A549 (cell line): ENCODE measurements at regions not wholly inside any gene's neighbourhood (a gene's known extent, or its start where the extent isn't known, plus 50 kb on each side); places are given as distances from the start of the nearest gene placed in this dataset.

Source experiments
- ATAC-seq, 2 experiments: fragments of 200-7000 bp in 1 of 2; fragments of >200 bp in 1 of 2; cut with Nextera tagmentation in 1 of 2; cut with Tn5 transposase in 1 of 2; 3 replicates each; pipeline versions ENCODE4 v1.8.0 to v1.9.1; 2018 to 2020; ENCODE audit warnings: mild to moderate bottlenecking in 1 of 2, moderate library complexity in 1 of 2
- CTCF ChIA-PET: fragments of 300-600 bp; sonication (Branson Sonifier 250); formaldehyde crosslinking; extraction: SDS; loops from one replicate; lab custom pipeline; 2021; ENCODE audit warnings: antibody characterized with exemption, inconsistent platforms; lab: Yijun Ruan, JAX
- POLR2A ChIA-PET: fragments of 350-600 bp; formaldehyde crosslinking; extraction: SDS; loops from one replicate; lab custom pipeline; 2021; ENCODE audit warnings: antibody characterized with exemption, inconsistent platforms; lab: Yijun Ruan, JAX
- DNase-seq, 2 experiments: peaks; one replicate each; pipeline versions ENCODE4 v3.0.0 to v3.0.0-alpha.2; 2011 to 2016; ENCODE audit warnings: low read depth in 1 of 2, low spot score in 1 of 2
- FAIRE-seq: peaks from 2 replicates; lab custom pipeline; 2011; peaks lifted over from hg19 to GRCh38; lab: Jason Lieb, UNC
- H3K27ac ChIP-seq, 2 experiments: fragments of >200 bp; sonication (Bioruptor Twin); formaldehyde crosslinking; 3 replicates each; pipeline ENCODE4 v1.5.1; 2016 to 2017
- H3K4me1 ChIP-seq: fragments of >200 bp; sonication (Bioruptor Twin); formaldehyde crosslinking; 3 replicates; pipeline ENCODE4 v1.6.1; 2016
- H3K4me2 ChIP-seq: fragments of >200 bp; sonication (Bioruptor Twin); formaldehyde crosslinking; 3 replicates; pipeline ENCODE4 v1.6.1; 2016
- H3K4me3 ChIP-seq: fragments of >200 bp; sonication (Bioruptor Twin); formaldehyde crosslinking; 3 replicates; pipeline ENCODE4 v1.5.1; 2016
- H3K9me3 ChIP-seq: fragments of >200 bp; sonication (Bioruptor Twin); formaldehyde crosslinking; 3 replicates; pipeline ENCODE4 v1.6.1; 2016
- BHLHE40 ChIP-seq: IDR thresholded peaks from 2 replicates; pipeline ENCODE4 v1.6.1; 2012; ENCODE audit warnings: low read depth, low read length, inconsistent platforms
- CBX8 ChIP-seq: fragments of 200-600 bp; sonication (generic); IDR thresholded peaks from 2 replicates; pipeline ENCODE4 v1.6.1; 2016
- CHD4 ChIP-seq: fragments of 200-600 bp; sonication (generic); IDR thresholded peaks from 2 replicates; pipeline ENCODE4 v1.6.1; 2016; ENCODE audit warnings: antibody characterized with exemption, mild to moderate bottlenecking, borderline replicate concordance
- EP300 ChIP-seq, 2 experiments: fragments of >200 bp; sonication (Bioruptor Twin); formaldehyde crosslinking; IDR thresholded peaks; 2 replicates in 1 of 2; 3 replicates in 1 of 2; pipeline ENCODE4 v1.6.1; 2016 to 2017
- FOSB ChIP-seq: fragments of 250-450 bp; sonication (Bioruptor Pico); IDR thresholded peaks from 2 replicates; pipeline ENCODE4 v1.5.0; 2020; ENCODE audit warnings: mild to moderate bottlenecking, moderate library complexity
- FOXS1 ChIP-seq: fragments of 250-450 bp; sonication (Bioruptor Pico); IDR thresholded peaks from 2 replicates; pipeline ENCODE4 v1.5.0; 2020; ENCODE audit warnings: mild to moderate bottlenecking, moderate library complexity
- GATA3 ChIP-seq: IDR thresholded peaks from 2 replicates; pipeline ENCODE4 v1.6.1; 2012; ENCODE audit warnings: borderline replicate concordance
- HDAC2 ChIP-seq: fragments of 200-600 bp; sonication (generic); IDR thresholded peaks from 2 replicates; pipeline ENCODE4 v1.6.1; 2016
- HEYL ChIP-seq: fragments of 250-450 bp; sonication (Bioruptor Pico); IDR thresholded peaks from 2 replicates; pipeline ENCODE4 v1.8.0; 2021; ENCODE audit warnings: mild to moderate bottlenecking, moderate library complexity
- HOXB13 ChIP-seq: fragments of 250-450 bp; sonication (Bioruptor Pico); IDR thresholded peaks from 2 replicates; pipeline ENCODE4 v1.5.0; 2020; ENCODE audit warnings: low read depth, mild to moderate bottlenecking, moderate library complexity
- JUNB ChIP-seq: fragments of >200 bp; sonication (Bioruptor Twin); formaldehyde crosslinking; IDR thresholded peaks from 2 replicates; pipeline ENCODE4 v1.6.1; 2016
- KDM1A ChIP-seq: fragments of 200-600 bp; sonication (generic); IDR thresholded peaks from 2 replicates; pipeline ENCODE4 v1.6.1; 2016; ENCODE audit warnings: low read depth, mild to moderate bottlenecking
- KDM5A ChIP-seq: fragments of 200-600 bp; sonication (generic); IDR thresholded peaks from 2 replicates; pipeline ENCODE4 v1.6.1; 2016; ENCODE audit warnings: antibody characterized with exemption, mild to moderate bottlenecking
- MAFK ChIP-seq: fragments of 450-650 bp; IDR thresholded peaks from 2 replicates; pipeline ENCODE4 v1.6.1; 2014; ENCODE audit not compliant: partially characterized antibody
- MAZ ChIP-seq: fragments of 150-350 bp; IDR thresholded peaks from 2 replicates; pipeline ENCODE4 v1.6.1; 2014; ENCODE audit warnings: antibody characterized with exemption, low read depth, low read length, borderline replicate concordance
- NFE2L2 ChIP-seq: fragments of 150-350 bp; conservative IDR thresholded peaks from 2 replicates; pipeline ENCODE4 v1.6.1; 2014; ENCODE audit warnings: low read length
- NPAS2 ChIP-seq: fragments of 250-450 bp; sonication (Bioruptor Pico); IDR thresholded peaks from 2 replicates; pipeline ENCODE4 v1.8.0; 2022; ENCODE audit warnings: mild to moderate bottlenecking, moderate library complexity, borderline replicate concordance
- POLR2AphosphoS2 ChIP-seq: conservative IDR thresholded peaks from 2 replicates; pipeline ENCODE4 v1.6.1; 2012; ENCODE audit warnings: low read length, improper control_type of control experiment, inconsistent platforms
- RARB ChIP-seq: fragments of 250-450 bp; sonication (Bioruptor Pico); IDR thresholded peaks from 2 replicates; pipeline ENCODE4 v1.8.0; 2021; ENCODE audit warnings: mild to moderate bottlenecking, moderate library complexity
- RCOR1 ChIP-seq: fragments of 150-350 bp; IDR thresholded peaks from 2 replicates; pipeline ENCODE4 v1.6.1; 2014; ENCODE audit warnings: antibody characterized with exemption, low read length, low read depth
- RFX5 ChIP-seq: fragments of 450-650 bp; IDR thresholded peaks from 2 replicates; pipeline ENCODE4 v1.7.1; 2014; ENCODE audit warnings: antibody characterized with exemption, mild to moderate bottlenecking, moderate library complexity
- TFCP2L1 ChIP-seq: fragments of 250-450 bp; sonication (Bioruptor Pico); IDR thresholded peaks from 2 replicates; pipeline ENCODE4 v1.5.0; 2021; ENCODE audit warnings: mild to moderate bottlenecking
- TP53 ChIP-seq: fragments of 250-450 bp; sonication (Bioruptor Pico); IDR thresholded peaks from 2 replicates; pipeline ENCODE4 v1.5.0; 2021; ENCODE audit warnings: mild to moderate bottlenecking, moderate library complexity
- ZFP36 ChIP-seq: fragments of 450-650 bp; IDR thresholded peaks from 2 replicates; pipeline ENCODE4 v1.6.1; 2014; ENCODE audit warnings: borderline replicate concordance; ENCODE audit not compliant: partially characterized antibody
- ZNF302 ChIP-seq: fragments of 250-450 bp; sonication (Bioruptor Pico); IDR thresholded peaks from 2 replicates; pipeline ENCODE4 v1.9.0; 2021; ENCODE audit warnings: inconsistent platforms, mild to moderate bottlenecking, moderate library complexity
- WGBS: methylation state at CpG from one replicate; pipeline ENCODE4 v1.1.6; 2017; ENCODE audit errors: missing lambda C conversion rate; 5-methylcytosine and 5-hydroxymethylcytosine counted together
- TF ChIP-seq, protein P1 (sequence below): IDR thresholded peaks from 2 replicates; pipeline ENCODE4 v1.6.1; 2012
- TF ChIP-seq, protein P2 (sequence below): fragments of >200 bp; sonication (Bioruptor Twin); formaldehyde crosslinking; IDR thresholded peaks from 3 replicates; pipeline ENCODE4 v1.6.1; 2016
- TF ChIP-seq, protein P3 (sequence below): fragments of 250-450 bp; sonication (Bioruptor Pico); IDR thresholded peaks from 2 replicates; pipeline ENCODE4 v1.5.0; 2020; ENCODE audit warnings: low read depth, mild to moderate bottlenecking, moderate library complexity
- TF ChIP-seq, protein P4 (sequence below): IDR thresholded peaks from 2 replicates; pipeline ENCODE4 v1.6.1; 2012; ENCODE audit warnings: low read depth, borderline replicate concordance
- TF ChIP-seq, protein P5 (sequence below): fragments of 450-650 bp; IDR thresholded peaks from 2 replicates; pipeline ENCODE4 v1.6.1; 2014; ENCODE audit warnings: antibody characterized with exemption
- TF ChIP-seq, protein P6 (sequence below): fragments of >200 bp; sonication (Bioruptor Twin); formaldehyde crosslinking; IDR thresholded peaks from 2 replicates; pipeline ENCODE4 v1.6.1; 2016

DNA sequence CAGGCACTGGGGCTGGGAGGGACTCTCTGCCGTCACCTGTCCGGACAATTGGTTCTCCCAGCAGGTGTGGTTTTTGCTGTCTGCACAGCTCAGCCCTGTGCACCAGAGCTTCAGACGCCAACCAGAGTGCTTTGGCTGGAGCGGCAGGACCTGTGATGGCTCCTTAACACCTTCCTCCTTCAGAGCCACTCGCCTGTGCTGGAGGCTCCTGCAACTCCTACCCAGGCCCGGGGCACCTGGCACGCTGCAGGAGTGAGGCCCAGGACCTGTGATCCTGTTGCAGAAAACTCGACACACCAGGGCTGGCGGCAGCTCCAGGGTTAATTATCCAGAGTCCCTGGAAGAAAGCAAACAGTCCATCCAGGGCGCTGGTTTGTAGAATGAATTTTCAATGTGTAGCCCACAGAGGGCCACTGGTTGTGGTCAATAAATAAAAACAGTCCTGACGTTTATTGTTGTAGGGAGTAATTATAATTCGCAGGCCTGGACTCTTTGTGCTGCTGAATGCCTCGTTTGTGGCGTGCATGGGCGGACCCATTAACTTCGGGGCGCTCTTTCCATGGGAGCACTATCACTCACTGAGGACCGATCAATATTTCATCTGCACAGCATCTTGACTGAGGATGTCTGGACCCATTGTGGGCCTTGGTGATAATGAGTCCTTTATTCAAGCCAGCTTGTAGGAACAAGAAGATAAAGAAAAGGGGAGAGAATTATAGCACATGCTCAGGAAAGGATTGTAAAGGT lies 339.7 kb upstream of the IRX4 start:
- CTCF ChIA-PET: interaction anchor here (3.2 kb wide), 1 partner anchor 15 kb away, joined by 9 read pairs; no protein-coding TSS in a partner anchor
- TF ChIP-seq CHD4 (no peak), TFCP2L1 (no peak), TP53 (no peak), HDAC2 (no peak), ZFP36 (no peak), RARB (CRISPR knock-in tag) (no peak), POLR2AphosphoS2 (no peak), CBX8 (no peak), RFX5 (no peak), HEYL (CRISPR knock-in tag) (no peak), EP300 (IDR thresholded peaks at IDR 0.05) (no peak), BHLHE40 (no peak), FOSB (CRISPR knock-in tag) (no peak), KDM5A (no peak)
- TF ChIP-seq, protein P1, sequence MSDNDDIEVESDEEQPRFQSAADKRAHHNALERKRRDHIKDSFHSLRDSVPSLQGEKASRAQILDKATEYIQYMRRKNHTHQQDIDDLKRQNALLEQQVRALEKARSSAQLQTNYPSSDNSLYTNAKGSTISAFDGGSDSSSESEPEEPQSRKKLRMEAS: no peak
- TF ChIP-seq, protein P2, sequence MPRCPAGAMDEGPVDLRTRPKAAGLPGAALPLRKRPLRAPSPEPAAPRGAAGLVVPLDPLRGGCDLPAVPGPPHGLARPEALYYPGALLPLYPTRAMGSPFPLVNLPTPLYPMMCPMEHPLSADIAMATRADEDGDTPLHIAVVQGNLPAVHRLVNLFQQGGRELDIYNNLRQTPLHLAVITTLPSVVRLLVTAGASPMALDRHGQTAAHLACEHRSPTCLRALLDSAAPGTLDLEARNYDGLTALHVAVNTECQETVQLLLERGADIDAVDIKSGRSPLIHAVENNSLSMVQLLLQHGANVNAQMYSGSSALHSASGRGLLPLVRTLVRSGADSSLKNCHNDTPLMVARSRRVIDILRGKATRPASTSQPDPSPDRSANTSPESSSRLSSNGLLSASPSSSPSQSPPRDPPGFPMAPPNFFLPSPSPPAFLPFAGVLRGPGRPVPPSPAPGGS: no peak
- TF ChIP-seq, protein P3, sequence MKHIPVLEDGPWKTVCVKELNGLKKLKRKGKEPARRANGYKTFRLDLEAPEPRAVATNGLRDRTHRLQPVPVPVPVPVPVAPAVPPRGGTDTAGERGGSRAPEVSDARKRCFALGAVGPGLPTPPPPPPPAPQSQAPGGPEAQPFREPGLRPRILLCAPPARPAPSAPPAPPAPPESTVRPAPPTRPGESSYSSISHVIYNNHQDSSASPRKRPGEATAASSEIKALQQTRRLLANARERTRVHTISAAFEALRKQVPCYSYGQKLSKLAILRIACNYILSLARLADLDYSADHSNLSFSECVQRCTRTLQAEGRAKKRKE (CRISPR knock-in tag): no peak
- TF ChIP-seq, all 56 proteins: peak for 0
- Histone ChIP-seq H3K4me2 (no peak overlapping the region), H3K4me1 (no peaks in the 10 kb centered on the region), H3K9me3 (no peaks in the 10 kb centered on the region), H3K27ac (no peak overlapping the region), H3K4me3 (no peak overlapping the region)
- DNase-seq: no peak
- POLR2A ChIA-PET: no interaction called here
- no peak for FAIRE-seq
- WGBS: 39% methylated on average over 14 of the region's 18 CpGs
- ATAC-seq: no peak

DNA sequence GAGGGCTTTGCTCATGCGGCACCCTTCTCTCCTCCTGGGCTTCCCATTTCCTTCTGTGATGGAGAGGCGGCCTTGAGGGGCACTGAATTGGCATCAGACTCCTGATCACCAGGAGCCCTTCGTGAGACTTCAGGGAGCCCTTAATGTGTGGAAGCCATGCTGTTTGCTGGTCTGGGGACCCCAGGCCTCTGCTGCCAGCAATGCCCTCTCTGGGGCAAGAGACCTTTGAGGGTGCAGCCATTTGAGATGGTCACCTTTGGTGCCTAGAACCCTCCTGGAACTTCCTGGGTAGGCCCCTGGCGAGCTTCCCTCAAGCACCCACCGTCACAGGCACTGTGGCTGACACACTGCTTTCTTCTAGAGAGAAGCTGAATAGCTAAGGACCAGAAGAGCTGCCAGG lies 338.7 kb upstream of the IRX4 start:
- CTCF ChIA-PET: interaction anchor here (1.0 to 3.2 kb wide), 2 partner anchors 10 to 14 kb away, joined by 3 to 9 read pairs; no protein-coding TSS in a partner anchor
- TF ChIP-seq RFX5: no peak
- no peak for TF ChIP-seq RCOR1
- no peak for TF ChIP-seq JUNB
- no peak for TF ChIP-seq GATA3
- TF ChIP-seq ZNF302 (CRISPR knock-in tag): no peak
- TF ChIP-seq RARB (CRISPR knock-in tag): no peak
- WGBS: 6% methylated on average over 2 of the region's 5 CpGs
- no peaks in the 10 kb centered on the region for H3K4me1 ChIP-seq
- no peak for ATAC-seq
- POLR2A ChIA-PET: no interaction called here
- H3K4me3 ChIP-seq: no peak overlapping the region
- FAIRE-seq: no peak
- no peak overlapping the region for H3K27ac ChIP-seq
- no peak for DNase-seq
- H3K4me2 ChIP-seq: no peak overlapping the region
- H3K9me3 ChIP-seq: no peaks in the 10 kb centered on the region

DNA sequence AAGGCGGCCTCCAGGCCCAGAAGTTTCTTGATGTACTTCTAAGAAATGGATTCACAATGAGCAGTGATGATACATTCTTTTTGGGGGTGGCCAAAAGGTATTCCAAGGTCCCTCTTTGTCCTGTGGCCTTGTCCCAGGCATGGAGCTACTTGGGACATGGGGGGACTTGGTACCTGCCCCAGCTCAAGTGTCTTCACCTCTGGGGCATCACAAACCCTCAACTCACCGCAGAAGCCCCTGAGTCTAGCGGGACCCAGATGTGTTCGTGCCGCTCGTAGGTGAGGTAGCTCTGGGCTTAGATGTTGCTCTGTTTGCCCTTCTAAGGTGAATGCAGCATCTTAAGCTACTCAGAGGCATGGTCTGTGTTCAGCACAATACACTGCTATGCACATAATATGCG lies 338.0 kb upstream of the IRX4 start:
- whole genome bisulfite sequencing: 28% methylated on average over 7 of the region's 7 CpGs
- H3K4me2 ChIP-seq: no peak overlapping the region
- DNase-seq (no peak), ATAC-seq (no peak), FAIRE-seq (no peak)
- TF ChIP-seq, protein P4, sequence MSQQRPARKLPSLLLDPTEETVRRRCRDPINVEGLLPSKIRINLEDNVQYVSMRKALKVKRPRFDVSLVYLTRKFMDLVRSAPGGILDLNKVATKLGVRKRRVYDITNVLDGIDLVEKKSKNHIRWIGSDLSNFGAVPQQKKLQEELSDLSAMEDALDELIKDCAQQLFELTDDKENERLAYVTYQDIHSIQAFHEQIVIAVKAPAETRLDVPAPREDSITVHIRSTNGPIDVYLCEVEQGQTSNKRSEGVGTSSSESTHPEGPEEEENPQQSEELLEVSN: no peak
- no peak for TF ChIP-seq CBX8
- TF ChIP-seq MAFK: no peak
- TF ChIP-seq FOXS1 (CRISPR knock-in tag): no peak
- no peak for TF ChIP-seq NFE2L2
- TF ChIP-seq, protein P5, sequence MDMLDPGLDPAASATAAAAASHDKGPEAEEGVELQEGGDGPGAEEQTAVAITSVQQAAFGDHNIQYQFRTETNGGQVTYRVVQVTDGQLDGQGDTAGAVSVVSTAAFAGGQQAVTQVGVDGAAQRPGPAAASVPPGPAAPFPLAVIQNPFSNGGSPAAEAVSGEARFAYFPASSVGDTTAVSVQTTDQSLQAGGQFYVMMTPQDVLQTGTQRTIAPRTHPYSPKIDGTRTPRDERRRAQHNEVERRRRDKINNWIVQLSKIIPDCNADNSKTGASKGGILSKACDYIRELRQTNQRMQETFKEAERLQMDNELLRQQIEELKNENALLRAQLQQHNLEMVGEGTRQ: no peak
- no peak for TF ChIP-seq RCOR1
- TF ChIP-seq, protein P6, sequence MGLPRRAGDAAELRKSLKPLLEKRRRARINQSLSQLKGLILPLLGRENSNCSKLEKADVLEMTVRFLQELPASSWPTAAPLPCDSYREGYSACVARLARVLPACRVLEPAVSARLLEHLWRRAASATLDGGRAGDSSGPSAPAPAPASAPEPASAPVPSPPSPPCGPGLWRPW: no peak
- no peak for TF ChIP-seq HOXB13
- TF ChIP-seq KDM1A: no peak
- TF ChIP-seq FOSB (CRISPR knock-in tag): no peak
- TF ChIP-seq MAZ: no peak
- TF ChIP-seq NPAS2: no peak
- H3K4me3 ChIP-seq: no peak overlapping the region
- H3K4me1 ChIP-seq: no peaks in the 10 kb centered on the region
- CTCF ChIA-PET: interaction anchor here (1.0 to 3.2 kb wide), 2 partner anchors 11 to 13 kb away, joined by 3 to 9 read pairs; no protein-coding TSS in a partner anchor
- no peak overlapping the region for H3K27ac ChIP-seq
- POLR2A ChIA-PET: no interaction called here
- no peaks in the 10 kb centered on the region for H3K9me3 ChIP-seq
